ENCODE measurements at regions not wholly inside any gene's neighbourhood (a gene's known extent, or its start where the extent isn't known, plus 50 kb on each side); places are given as distances from the start of the nearest gene placed in this dataset.
A peak's percentile ranks its signal among the peaks of the same experiment; 100 is the strongest.
"Not testable (repeated sequence)": the region's sequence is repeated elsewhere in the genome, so short reads cannot be mapped to it uniquely, and the experiment has no call there.

DNA sequence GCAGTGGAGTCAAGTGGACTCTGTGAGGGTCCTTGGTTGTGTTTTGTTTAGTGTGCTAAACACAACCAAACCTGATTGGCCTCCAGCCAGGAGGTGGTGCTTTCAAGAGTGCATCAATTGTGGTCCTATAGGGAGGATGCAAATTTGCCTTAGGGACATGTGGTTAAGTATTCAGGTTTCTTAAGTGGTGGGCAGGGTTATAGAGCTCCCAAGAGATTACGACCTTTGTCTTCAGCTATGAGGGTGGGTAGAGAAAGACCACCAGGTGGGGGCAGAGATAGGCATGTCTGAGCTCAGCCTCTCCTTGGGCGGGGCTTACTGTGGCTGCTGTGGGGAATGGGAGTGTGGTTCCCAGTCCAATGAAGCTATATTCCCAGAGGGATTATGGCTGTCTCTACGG lies 186.6 kb downstream of the SQOR start:
- CTCF ChIA-PET (ENCODE audit: unreplicated experiment): no interaction called here
- Histone ChIP-seq H3K9me3 (ENCODE audit: low read length) (no peaks in the 10 kb centered on the region), H3K79me2 (ENCODE audit: insufficient read depth, low read depth, low read length) (no peaks in the 10 kb centered on the region), H2AFZ (ENCODE audit: low read length) (no peak overlapping the region), H3K9me2 (ENCODE audit: insufficient read depth, low read length) (no peaks in the 10 kb centered on the region), H3K36me3 (ENCODE audit: insufficient read depth, low read length) (no peaks in the 10 kb centered on the region), H3K4me2 (ENCODE audit: low read length) (no peak overlapping the region), H3K4me3 (ENCODE audit: low read depth, low read length, poor library complexity, severe bottlenecking) (no peak overlapping the region), H3K27ac (ENCODE audit: low read depth, low read length, poor library complexity, severe bottlenecking) (no peak overlapping the region), H3K4me1 (ENCODE audit: insufficient read depth, low read length, poor library complexity, severe bottlenecking) (no peaks in the 10 kb centered on the region), H4K20me1 (ENCODE audit: insufficient read depth, low read length) (no peaks in the 10 kb centered on the region)
- no peak for DNase-seq (ENCODE audit: low spot score)
- intact Hi-C loops (cut with micrococcal nuclease; ENCODE audit: unreplicated experiment): no loop called here
- POLR2A ChIA-PET: no interaction called here
- no TSS peak for BruUV-seq (replicated peaks)
- no peak for TF ChIP-seq EZH2phosphoT487 (IDR thresholded peaks at IDR 0.05; ENCODE audit: borderline replicate concordance, low read depth, low read length)
- no peak for TF ChIP-seq CTCF (conservative IDR thresholded peaks at IDR 0.05; ENCODE audit: low read length)

GRCh38 chr15:45822968-45823367 lies 188.1 kb downstream of the SQOR start:
- H3K9me2 ChIP-seq (ENCODE audit: insufficient read depth, low read length); H3K79me2 ChIP-seq (ENCODE audit: insufficient read depth, low read depth, low read length); H3K9me3 ChIP-seq (ENCODE audit: low read length); intact Hi-C loops (cut with micrococcal nuclease; ENCODE audit: unreplicated experiment); H3K4me2 ChIP-seq (ENCODE audit: low read length); H3K27ac ChIP-seq (ENCODE audit: low read depth, low read length, poor library complexity, severe bottlenecking); DNase-seq (ENCODE audit: low spot score); BruUV-seq (replicated peaks); H3K4me3 ChIP-seq (ENCODE audit: low read depth, low read length, poor library complexity, severe bottlenecking); H2AFZ ChIP-seq (ENCODE audit: low read length); H3K36me3 ChIP-seq (ENCODE audit: insufficient read depth, low read length); H4K20me1 ChIP-seq (ENCODE audit: insufficient read depth, low read length); H3K4me1 ChIP-seq (ENCODE audit: insufficient read depth, low read length, poor library complexity, severe bottlenecking); CTCF ChIA-PET (ENCODE audit: unreplicated experiment): not testable (repeated sequence)
- POLR2A ChIA-PET: interaction anchor here (0.6 kb wide), 1 partner anchor 64 kb away, joined by 4 read pairs; no protein-coding TSS in a partner anchor

DNA sequence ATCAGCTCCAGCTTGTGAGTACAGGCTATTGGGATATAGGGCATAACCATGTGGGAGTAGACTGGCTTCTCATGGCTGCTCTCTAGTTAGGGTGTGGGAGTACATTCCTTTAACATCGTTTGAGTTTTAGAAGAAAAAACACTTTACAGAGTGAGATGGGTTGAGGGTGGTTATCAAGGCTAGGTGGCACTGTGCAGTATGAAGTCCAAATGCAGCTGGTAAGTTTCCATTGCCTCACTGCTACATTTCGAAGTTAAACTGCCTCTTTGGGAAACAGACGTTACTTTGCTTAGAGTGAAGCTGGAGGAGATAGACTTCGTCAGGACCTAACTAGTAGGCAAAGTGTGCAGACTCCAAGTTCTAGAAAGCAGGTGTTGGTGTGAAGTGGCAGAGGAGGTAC lies 192.4 kb downstream of the SQOR start:
- Histone ChIP-seq H3K79me2 (ENCODE audit: insufficient read depth, low read depth, low read length) (no peaks in the 10 kb centered on the region), H3K9me2 (ENCODE audit: insufficient read depth, low read length) (no peaks in the 10 kb centered on the region), H3K4me1 (ENCODE audit: insufficient read depth, low read length, poor library complexity, severe bottlenecking) (no peaks in the 10 kb centered on the region), H2AFZ (ENCODE audit: low read length) (no peak overlapping the region), H3K27ac (ENCODE audit: low read depth, low read length, poor library complexity, severe bottlenecking) (no peak overlapping the region), H3K36me3 (ENCODE audit: insufficient read depth, low read length) (no peaks in the 10 kb centered on the region), H4K20me1 (ENCODE audit: insufficient read depth, low read length) (no peaks in the 10 kb centered on the region), H3K9me3 (ENCODE audit: low read length) (no peaks in the 10 kb centered on the region), H3K4me3 (ENCODE audit: low read depth, low read length, poor library complexity, severe bottlenecking) (no peak overlapping the region), H3K4me2 (ENCODE audit: low read length) (no peak overlapping the region)
- intact Hi-C loops (cut with micrococcal nuclease; ENCODE audit: unreplicated experiment): no loop called here
- ChIA-PET CTCF (ENCODE audit: unreplicated experiment) (no interaction called here), POLR2A (no interaction called here)
- peak; percentile 4 for DNase-seq (ENCODE audit: low spot score)
- TF ChIP-seq CTCF (conservative IDR thresholded peaks at IDR 0.05; ENCODE audit: low read length): 0 out of 2 replicates have a peak, but pooled peaks have one; percentile 28
- TF ChIP-seq EZH2phosphoT487 (IDR thresholded peaks at IDR 0.05; ENCODE audit: borderline replicate concordance, low read depth, low read length): no peak
- BruUV-seq (replicated peaks): no TSS peak

Measured in OCI-LY7 (cell line).